GM21528 (cell line): ENCODE measurements at regions not wholly inside any gene's neighbourhood (a gene's known extent, or its start where the extent isn't known, plus 50 kb on each side); places are given as distances from the start of the nearest gene placed in this dataset.

Experiments
- ATAC-seq: cut with Tn5 transposase; IDR thresholded peaks from one replicate; pipeline ENCODE4 v1.9.1; 2021; ENCODE audit warnings: mild to moderate bottlenecking, moderate library complexity; ENCODE audit not compliant: unreplicated experiment, low FRiP score

DNA sequence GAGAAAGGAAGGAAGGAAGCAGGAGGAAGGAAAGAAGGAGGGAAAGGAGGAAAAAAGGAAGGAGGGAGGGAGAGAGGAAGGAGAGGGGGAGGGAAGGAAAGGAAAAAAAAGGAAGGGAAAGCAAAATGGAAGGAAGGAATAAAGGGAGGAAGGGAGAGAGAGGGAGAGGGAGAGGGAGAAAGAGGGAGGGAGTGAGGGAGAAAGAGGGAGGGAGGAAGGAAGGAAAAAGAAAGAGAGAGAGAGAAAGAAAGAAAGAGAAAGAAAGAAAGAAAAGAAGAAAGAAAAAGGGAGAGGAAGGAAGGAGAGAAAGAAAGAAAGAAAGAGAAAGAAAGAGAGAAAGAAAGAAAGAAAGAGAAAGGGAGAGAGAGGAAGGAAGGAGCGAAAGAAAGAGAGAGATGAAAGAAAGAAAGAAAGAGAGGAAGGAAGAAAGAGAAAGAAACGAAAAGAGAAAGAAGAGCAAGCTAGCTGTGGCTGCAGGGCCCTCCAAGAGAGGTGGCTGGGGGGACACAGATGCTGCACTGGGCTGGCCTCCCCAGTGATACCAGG is 472.4 kb upstream of the MGMT start:
- no peak for ATAC-seq

DNA sequence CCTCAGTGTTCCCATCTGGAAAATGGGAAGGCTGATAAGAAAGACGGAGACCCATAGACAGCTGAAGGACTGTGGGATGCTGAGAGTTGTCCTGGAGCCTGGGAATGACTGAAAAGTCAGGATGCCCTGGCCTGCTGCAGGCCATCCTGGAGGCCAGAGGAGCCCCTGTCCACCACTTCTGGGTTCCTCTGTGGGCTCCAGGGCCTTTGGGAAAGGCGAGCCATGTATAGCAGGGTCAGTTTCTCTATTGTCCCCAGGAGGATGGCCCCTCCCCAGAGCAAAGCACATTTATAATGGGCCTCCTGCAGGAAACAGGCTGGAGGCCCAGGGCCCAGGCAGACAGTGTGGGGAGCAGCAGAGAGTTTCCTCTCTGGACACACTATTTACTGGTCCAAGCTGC is 471.4 kb upstream of the MGMT start:
- ATAC-seq: no peak

DNA sequence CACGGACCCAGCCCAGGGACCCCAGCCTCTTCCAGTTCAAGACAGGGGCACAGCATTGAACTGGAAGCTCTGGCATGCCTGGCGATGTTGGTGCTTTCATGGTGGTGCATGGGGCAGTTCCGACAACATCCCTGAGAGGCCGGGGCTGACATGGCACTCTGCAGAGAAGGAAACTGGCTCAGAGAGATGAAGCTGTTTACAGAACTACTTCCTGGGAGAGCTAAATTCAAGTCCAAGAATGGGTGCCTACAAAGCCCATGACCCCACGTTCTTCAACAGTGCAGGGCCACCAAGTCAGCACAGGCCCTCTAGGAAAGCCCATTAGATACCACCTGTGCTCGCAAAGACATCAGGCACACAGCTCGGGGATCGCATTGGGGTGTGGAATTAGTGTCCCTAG is 470.9 kb upstream of the MGMT start:
- ATAC-seq: no peak

DNA sequence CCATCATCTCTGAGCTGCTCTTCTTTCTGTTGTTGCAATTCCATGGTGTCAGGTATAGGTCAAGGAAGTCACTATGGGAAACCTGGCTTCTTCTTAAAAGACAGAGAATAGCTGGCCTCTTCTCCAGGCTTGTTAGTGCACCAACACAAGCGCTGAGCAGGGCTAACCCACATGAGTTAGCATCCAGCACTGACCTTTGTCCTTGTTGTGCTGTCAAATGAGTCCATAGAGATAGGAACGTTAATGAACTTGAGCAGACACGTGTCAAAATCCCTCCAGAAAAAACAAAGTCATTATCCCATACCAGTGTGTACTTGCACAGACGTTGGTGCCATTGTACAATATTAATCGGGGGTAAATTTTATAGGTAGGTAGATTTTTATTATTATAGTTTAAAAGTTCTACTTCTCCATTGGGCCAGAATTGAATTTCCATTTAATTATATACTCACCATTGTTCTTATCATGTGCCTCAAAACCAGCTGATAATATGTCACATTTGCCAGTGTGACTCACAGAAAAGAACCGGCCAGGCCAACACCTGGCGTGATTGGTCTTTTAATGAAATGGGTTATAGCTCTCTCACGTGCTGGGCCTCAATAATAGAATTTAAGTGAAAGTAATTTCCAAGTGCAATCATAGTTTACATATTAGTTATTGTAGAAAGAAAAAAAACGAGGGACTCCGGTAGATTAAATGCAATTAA is 468.8 kb upstream of the MGMT start:
- ATAC-seq: no peak

DNA sequence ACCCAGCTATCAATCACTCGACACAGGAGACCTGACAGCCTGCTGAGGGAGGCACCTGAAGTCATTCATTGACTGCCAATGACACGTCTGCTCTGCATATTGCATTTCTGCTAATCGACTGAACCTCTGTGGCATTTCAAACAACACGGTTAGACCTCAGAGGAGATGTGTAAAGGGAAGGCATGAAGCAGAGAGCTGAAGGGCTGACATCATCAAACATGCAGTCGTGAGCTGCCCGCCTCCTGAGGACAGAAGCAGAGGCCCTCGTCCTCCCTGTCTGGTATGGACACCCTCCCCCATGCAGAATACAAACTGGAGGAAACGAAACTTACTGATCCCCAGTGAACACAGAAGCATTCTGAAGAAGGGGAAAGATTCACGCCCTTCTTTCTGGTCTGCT is 462.6 kb upstream of the MGMT start:
- ATAC-seq: no peak

DNA sequence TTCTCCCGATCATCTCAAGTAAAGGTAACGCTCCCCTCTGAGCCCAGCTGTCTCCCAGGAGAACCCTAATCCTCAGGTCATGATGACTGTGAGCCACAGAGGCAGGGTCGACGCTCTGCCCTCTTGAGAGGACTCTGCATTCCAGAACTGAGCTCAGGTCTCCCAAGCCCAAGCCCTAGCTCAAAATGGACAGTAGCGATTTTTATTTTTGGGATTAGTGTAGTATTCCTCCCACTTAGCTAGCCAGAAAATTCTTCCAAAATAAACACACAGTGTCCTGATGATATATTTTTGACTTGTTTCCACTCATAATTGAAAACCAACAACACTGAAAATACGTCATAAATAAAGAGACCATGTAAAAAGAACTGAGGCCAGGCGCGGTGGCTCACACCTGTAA is 462.0 kb upstream of the MGMT start:
- no peak for ATAC-seq

DNA sequence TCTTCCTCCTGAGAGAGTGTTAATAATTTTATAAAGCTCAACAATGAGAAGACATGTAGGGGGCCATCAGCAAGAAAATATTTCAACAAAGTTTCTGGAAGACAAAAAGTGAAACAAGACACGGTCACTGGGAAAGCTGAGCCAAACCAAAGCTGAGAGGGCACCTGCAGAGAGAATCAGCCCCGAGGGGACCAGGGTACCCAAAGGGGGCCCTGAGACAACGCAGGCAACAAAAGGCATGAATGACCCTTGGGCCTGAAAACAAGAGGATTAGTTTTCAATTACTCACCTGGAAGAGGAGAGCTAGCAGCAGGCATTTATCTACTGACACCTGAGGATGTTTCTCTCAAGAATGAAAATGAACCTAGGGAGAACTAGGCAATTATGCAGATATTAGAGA is 461.2 kb upstream of the MGMT start:
- ATAC-seq: no peak

DNA sequence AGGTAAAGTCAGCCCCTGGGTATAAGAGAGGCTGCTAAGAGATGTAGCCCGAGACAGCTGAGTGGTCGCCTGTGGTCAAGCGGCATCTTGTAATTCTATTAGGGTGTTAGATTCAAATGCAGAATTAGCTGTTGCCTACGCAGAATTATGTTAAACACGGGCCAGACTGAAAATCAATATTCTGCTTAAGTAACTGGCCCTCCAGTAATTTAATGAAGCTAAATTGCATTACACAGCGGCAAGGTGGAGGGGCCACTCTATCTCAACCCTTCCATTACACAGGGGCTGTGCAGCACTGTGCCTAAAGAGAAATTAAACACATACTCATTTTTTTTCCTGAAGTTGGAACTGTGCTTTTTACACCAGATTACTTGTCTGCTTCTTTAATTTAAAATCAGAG is 448.5 kb upstream of the MGMT start:
- ATAC-seq: no peak

DNA sequence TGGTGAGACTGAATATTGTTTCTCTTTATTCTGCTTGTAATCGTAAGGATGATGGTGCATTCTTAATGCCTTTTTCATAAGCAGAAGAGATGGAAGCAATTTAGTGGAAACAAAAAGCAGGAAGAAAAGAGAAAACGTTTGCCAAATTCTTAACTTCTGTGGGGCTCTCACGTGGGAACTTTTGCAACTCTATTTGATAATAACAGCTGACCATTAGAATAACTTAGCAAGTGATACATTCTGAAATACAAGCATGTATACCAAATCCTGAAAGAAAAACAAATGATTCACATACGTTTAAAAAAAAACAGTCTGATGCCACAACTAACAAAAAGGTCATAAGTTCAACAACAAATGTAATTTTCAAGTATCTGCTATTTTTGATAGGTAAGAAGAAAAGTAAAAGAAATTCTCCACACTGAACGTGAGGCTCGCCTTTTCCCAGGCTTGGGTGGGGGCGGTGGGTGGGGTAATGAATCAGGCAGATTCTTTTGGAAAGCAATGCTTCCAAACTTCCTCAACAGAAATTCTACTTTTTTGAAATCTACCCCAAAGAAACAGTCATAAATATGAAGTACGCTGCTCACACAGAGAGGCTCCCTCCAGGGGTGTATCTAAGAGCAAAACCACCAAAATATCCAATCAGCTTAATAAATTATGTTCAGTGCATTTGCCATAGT is 446.2 kb upstream of the MGMT start:
- no peak for ATAC-seq

DNA sequence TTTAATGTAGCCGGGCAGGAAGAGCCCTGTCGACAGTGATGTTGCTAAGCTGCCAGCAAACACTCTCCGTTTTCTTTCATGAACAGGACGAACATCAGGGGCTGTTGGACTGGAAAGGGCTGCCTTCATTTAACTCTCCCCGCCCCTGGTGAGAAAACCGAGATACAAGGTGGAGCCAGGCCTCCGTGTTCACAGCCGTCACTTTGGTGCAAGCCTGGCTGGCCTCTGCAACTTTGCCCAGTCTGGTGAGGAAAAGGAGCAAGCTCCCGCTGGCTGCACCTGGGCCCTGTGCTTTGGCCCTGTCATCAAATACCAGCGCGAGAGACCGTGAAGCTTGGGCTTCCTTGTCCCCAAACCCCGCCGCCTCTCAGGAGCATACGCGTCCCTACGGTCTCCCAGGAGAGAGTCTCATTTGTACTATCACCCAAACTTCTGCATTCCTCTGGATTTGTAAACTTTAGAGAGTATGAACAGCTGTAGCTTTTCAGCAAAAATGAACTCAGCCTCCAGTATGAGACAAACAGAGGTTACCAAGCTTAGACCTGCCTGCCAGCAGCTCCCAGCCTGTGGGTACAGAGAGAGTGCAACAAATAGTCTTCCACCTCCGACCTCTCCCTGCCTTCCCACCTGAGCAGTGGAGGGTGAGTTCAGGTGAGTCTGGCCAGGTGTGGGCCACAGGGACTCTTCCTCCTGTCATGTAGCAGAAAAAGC is 445.3 kb upstream of the MGMT start:
- no peak for ATAC-seq

DNA sequence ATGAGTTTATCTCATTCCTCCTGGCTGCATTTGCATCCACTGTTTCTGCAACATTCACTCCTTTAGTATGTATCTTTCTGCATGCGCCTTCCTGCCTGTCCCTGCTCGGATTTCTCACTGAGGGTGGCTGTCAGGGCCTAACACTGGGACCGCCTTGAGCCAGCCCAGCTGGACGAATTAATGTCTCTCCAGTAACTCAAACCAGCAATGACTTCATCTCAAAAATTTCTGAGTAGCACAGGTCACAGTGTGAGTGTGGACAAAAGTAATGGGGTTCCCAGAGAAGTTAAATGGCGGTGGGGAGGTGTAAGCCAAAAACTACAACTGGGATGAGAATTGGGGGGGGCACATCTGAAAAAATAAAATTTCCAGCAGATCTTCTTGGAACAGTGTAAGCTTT is 444.0 kb upstream of the MGMT start:
- ATAC-seq: no peak

DNA sequence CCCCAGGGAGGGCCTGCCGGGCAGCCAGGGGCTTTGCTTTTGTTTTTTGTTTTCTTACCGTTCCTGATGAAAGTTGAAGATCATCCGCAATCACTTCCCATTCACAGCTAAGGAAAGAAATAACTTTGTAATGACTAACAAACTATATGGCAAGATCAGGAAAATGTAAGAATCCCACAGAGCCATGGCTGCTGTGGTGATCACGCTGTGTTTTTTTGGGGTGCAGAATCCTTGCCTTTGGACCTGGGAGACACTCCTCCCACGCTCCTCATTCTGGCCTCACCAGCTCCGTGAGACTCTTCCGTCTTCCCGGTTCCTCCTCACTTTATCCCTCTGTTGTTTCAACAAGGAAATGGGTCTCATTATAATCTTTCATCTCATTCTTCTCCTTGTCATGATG is 443.0 kb upstream of the MGMT start:
- no peak for ATAC-seq

DNA sequence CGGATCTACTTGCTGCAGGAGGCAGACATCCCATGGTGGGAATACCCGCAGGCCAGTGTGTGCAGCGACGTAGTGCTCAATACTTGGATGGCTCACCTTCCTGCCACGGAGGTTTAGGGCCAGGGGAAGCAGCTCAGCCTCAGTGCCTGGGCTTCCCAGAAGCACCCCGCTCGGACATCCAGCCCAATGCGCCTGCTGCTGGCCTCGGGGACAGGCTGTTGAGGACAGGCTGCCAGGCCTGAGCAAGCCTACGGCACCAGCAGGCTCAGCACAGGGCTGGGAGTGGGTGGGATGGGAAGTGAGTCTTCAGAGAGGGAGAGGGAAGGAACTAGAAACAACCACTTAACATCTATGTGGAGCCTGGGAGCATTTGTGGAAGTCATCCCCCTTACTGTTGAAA is 441.3 kb upstream of the MGMT start:
- ATAC-seq: no peak

DNA sequence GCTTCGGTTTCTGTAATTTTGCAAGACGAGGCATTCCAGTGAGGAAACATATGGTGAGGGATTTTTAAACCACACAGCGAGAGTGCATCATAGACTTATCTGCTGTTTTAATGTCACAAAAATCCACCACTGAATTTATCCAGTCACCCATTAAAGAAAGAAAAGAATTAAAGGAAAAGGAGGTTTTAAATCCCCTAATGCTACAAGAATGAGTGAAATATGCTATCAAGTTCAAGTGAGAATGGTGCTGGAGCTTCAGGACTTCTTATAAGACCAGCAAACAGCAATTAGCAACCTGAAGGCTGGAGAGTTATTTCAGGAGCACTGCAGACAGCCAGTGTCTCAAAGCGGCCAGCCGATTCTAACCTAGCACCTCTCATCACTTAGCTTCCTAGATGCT is 439.1 kb upstream of the MGMT start:
- ATAC-seq: no peak

DNA sequence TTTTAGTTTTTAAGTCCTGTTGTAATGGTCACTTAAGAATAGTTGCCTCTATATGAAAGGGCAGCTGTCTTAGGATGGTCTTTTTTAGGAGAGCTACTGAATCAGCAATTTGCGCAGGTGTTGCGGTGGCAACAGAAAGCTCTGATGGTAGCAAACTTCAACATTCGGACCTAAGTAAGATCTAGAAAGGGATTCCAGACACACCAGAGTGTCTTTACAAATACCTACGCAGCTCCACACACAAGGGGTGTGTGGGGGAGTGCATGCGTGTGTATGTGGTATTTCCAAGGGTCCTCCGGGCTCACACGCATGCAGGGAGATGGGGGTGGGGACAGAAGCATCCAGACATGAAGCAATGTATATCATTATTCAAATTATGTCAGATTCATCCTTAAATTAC is 438.6 kb upstream of the MGMT start:
- ATAC-seq: no peak

DNA sequence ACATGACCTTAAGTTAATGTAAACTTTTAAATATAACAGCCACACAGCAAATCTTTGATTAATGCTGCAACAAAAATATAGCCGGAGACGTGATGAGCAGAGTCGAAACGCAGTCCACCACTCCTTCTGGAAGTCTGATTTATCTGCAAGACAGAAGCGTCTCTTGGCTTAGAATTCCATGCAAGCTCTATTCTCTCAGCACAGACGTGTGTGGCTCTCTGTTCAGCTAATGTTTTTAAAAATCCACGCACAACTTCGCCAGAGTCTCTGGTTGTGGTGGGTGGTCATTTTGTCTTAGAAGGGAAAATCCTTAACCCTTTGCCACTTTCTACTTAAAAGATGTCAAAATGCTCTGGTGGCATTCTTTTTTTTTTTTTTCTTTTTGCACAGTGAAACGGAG is 438.0 kb upstream of the MGMT start:
- ATAC-seq: no peak

DNA sequence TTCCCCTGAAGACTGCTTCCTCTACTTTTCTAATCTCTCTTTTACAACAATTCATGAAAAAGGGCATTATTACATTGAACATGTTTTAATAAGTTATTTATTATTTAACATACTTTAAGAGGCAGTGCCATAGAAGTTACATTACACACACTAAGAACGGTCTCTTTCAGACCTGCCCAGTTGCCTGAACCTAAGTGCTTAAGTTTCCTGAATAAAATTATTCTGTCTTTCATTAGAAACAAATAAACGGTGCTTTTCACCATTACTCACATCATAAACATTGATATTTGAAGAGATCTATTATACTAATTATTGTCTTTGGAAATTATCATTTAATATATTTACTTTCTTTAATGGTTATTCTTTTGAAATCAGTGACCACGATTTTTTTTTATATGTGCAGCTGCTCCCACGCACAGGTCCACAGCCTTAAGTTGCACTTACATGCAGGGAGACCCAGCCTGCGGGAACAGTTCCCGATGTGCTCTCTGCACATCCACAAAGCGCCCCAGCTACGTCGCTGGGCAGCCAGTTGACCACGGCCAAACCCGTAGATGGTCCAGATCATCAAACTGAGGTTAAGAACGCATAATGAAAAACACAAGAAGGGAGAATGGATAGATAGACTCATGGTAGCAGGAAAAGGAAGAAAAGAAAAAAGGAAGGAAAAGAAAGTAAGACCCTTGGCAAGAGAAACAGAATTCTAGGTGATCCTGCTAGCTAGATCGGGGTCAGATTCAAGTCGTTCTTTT is 437.0 kb upstream of the MGMT start:
- no peak for ATAC-seq

DNA sequence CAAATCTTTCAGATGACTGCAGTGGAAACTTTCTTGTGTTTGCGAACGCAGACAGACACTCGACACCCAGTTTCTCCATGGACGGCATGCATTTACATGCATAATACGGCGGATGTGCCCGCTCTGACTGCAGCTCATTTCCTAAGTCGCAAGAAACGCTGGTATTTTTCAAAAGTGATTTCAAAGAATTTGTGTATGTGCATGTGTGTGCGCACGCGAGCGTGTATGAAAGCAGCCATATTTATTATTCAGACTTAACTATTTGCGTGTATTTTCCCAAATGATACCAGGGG is 436.5 kb upstream of the MGMT start:
- no peak for ATAC-seq

DNA sequence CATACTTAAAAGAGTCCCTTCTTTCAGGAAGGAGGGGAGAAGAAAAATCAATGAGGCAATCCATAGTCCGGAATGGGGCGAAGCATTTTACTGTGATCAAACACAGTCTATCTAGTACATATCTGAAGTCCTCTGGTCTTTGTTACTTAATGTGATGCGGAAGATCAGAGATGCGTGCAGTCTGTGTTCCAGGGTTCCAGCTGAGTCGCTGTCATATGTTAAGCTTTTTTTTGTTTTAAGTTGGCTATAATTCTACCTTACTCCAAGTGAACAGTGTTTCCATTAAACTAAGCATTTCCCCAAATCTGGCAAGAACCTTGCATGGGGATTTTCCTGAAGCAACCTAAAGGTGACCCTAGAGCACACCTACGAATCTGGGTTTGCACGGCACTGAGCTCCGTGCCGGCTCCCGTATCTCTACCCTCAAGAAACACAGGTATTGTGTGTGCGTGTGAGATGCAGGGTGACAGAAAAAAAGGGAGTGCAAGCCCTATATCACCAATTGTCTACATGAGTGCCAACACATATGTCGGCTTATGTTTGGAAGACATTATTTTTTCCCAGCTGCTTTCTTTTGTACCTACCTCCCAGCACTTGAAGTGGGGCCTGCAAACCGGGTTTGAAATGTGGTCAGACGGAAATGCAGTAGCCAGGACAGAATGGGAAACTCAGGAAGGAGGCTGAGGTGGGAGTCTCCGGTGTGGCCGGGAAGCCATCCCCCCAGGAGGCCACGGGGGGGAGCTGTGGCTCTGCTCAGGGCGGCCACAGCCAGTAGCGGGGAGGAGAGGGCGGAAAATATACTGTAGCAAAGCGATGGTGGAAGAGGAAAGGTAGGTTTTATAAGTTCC is 435.8 kb upstream of the MGMT start:
- ATAC-seq: peak; percentile 79

DNA sequence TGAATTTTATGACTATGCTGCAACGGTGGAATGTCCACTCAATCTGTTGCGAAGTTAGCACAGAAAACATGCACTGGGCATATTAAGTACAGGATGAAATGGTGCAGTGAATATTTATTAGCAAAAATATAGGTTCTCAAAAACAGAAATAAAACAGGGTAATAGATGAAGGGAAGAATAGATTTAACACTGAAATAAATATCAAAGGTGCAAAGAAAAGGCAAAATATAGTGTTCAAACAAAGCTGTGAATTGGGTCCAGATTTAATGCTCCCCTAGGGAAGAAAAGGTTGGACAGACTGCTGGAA is 435.2 kb upstream of the MGMT start:
- ATAC-seq: no peak
